HEK293T (cell line): ENCODE measurements at regions not wholly inside any gene's neighbourhood (a gene's known extent, or its start where the extent isn't known, plus 50 kb on each side); places are given as distances from the start of the nearest gene placed in this dataset.
"Not testable (repeated sequence)": the region's sequence is repeated elsewhere in the genome, so short reads cannot be mapped to it uniquely, and the experiment has no call there.

ENCODE experiments used
- CTCF ChIA-PET: fragments of 350-600 bp; formaldehyde crosslinking; extraction: SDS; loops from one replicate; lab custom pipeline; 2021; ENCODE audit warnings: antibody characterized with exemption, inconsistent platforms; lab: Yijun Ruan, JAX
- POLR2A ChIA-PET: fragments of 350-600 bp; formaldehyde crosslinking; extraction: SDS; loops from one replicate; lab custom pipeline; 2020; ENCODE audit warnings: antibody characterized with exemption, inconsistent platforms; lab: Yijun Ruan, JAX
- DNase-seq: peaks from one replicate; pipeline ENCODE4 v3.0.0; 2012; ENCODE audit warnings: mixed read lengths; ENCODE audit errors: extremely low spot score
- ARNT ChIP-seq: fragments of 450-650 bp; IDR thresholded peaks from 2 replicates; pipeline ENCODE4 v1.6.1; 2017; ENCODE audit warnings: mild to moderate bottlenecking
- BHLHE40 ChIP-seq: fragments of 450-650 bp; IDR thresholded peaks from 2 replicates; pipeline ENCODE4 v1.6.1; 2016; ENCODE audit warnings: mild to moderate bottlenecking, moderate library complexity, borderline replicate concordance
- CTBP1 ChIP-seq: fragments of 450-650 bp; IDR thresholded peaks from 2 replicates; pipeline ENCODE4 v1.6.1; 2016; ENCODE audit warnings: borderline replicate concordance
- ELF4 ChIP-seq: fragments of 450-650 bp; IDR thresholded peaks from 2 replicates; pipeline ENCODE4 v1.6.1; 2017; ENCODE audit warnings: antibody characterized with exemption
- FOXA1 ChIP-seq: fragments of 450-650 bp; IDR thresholded peaks from 2 replicates; pipeline ENCODE4 v1.6.1; 2016; ENCODE audit warnings: mild to moderate bottlenecking
- FOXK2 ChIP-seq: fragments of 450-650 bp; IDR thresholded peaks from 2 replicates; pipeline ENCODE4 v1.6.1; 2016; ENCODE audit warnings: mild to moderate bottlenecking
- FOXM1 ChIP-seq: fragments of 450-650 bp; IDR thresholded peaks from 2 replicates; pipeline ENCODE4 v1.6.1; 2017; ENCODE audit warnings: mild to moderate bottlenecking, borderline replicate concordance
- HDGF ChIP-seq: fragments of 450-650 bp; IDR thresholded peaks from 2 replicates; pipeline ENCODE4 v1.6.1; 2017; ENCODE audit warnings: antibody characterized with exemption, borderline replicate concordance
- L3MBTL2 ChIP-seq: fragments of 450-650 bp; conservative IDR thresholded peaks from 2 replicates; pipeline ENCODE4 v1.6.1; 2016; ENCODE audit warnings: mild to moderate bottlenecking
- LEF1 ChIP-seq: fragments of 450-650 bp; IDR thresholded peaks from 2 replicates; pipeline ENCODE4 v1.6.1; 2017; ENCODE audit warnings: mild to moderate bottlenecking, borderline replicate concordance
- NFRKB ChIP-seq: fragments of 450-650 bp; IDR thresholded peaks from 2 replicates; pipeline ENCODE4 v1.6.1; 2016; ENCODE audit warnings: mild to moderate bottlenecking, moderate library complexity
- SP1 ChIP-seq: fragments of 450-650 bp; IDR thresholded peaks from 2 replicates; pipeline ENCODE4 v1.6.1; 2017
- SUZ12 ChIP-seq: fragments of 450-650 bp; IDR thresholded peaks from 2 replicates; pipeline ENCODE4 v1.6.1; 2016; ENCODE audit warnings: mild to moderate bottlenecking
- TARDBP ChIP-seq: fragments of 450-650 bp; IDR thresholded peaks from 2 replicates; pipeline ENCODE4 v1.6.1; 2016
- ZNF384 ChIP-seq: fragments of 450-650 bp; IDR thresholded peaks from 2 replicates; pipeline ENCODE4 v1.6.1; 2016
- TF ChIP-seq, protein P1 (sequence below): fragments of 450-650 bp; IDR thresholded peaks from 2 replicates; pipeline ENCODE4 v1.6.1; 2016

DNA sequence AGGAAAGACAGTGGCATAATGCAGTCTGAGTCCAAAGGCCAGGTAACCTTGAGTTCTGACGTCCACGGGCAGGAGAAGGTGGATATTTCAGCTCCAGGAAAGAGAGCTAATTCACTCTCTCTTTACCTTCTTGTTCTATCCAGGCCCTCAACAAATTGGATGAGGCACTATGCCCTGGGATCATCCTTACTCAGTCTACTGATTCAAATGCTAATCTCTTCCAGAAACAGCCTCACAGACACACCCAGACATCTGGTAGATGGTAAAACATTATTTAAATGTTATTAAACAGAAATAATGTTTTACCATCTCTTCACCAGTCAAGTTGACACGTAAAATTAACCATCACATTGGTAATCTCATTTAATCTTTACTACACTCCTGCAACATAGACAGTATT, 73.0 kb downstream of the RBM11 start:
- TF ChIP-seq ELF4 (no peak), ARNT (no peak), TARDBP (no peak), NFRKB (no peak), FOXM1 (no peak), HDGF (no peak), ZNF384 (no peak), SUZ12 (no peak), SP1 (no peak), CTBP1 (no peak), BHLHE40 (no peak), LEF1 (no peak), FOXK2 (no peak), FOXA1 (no peak), L3MBTL2 (no peak)
- TF ChIP-seq, protein P1, sequence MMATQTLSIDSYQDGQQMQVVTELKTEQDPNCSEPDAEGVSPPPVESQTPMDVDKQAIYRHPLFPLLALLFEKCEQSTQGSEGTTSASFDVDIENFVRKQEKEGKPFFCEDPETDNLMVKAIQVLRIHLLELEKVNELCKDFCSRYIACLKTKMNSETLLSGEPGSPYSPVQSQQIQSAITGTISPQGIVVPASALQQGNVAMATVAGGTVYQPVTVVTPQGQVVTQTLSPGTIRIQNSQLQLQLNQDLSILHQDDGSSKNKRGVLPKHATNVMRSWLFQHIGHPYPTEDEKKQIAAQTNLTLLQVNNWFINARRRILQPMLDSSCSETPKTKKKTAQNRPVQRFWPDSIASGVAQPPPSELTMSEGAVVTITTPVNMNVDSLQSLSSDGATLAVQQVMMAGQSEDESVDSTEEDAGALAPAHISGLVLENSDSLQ = no peak
- CTCF ChIA-PET = no interaction called here

DNA sequence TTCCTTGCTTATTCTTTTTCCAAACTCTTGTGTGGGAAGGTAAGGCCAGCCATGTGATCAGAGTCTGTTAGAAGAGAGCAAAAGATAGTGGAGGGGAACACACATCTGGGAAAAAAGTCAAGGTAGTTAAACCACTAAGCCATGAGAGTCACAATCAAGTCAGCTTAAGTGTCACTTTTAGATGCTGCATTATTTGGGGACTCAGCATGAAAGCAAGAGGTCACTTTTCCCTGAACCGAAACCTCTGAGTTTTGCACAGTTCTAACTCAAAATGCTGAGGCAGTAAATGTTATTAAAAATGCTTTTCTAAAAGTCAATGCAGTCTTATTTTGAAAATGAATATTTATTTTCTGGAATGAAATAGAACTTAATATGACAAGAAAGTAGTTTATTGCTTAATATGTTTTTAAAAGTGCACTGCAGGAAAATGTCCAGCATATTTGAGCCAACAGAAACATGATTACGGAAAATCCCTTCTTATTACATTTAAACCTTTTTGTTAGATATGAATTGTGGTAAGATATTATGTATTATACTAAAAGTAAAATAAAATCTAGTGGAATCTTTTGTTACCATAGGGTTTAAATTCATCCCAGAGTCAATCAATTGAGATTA, 69.3 kb downstream of the RBM11 start:
- no peak for DNase-seq
- CTCF ChIA-PET = no interaction called here
- TF ChIP-seq HDGF = no peak
- TF ChIP-seq SP1 = no peak
- TF ChIP-seq SUZ12 = no peak
- TF ChIP-seq FOXA1 = no peak
- TF ChIP-seq ARNT = no peak
- no peak for TF ChIP-seq BHLHE40
- TF ChIP-seq ZNF384 = no peak
- TF ChIP-seq NFRKB = no peak
- no peak for TF ChIP-seq L3MBTL2
- TF ChIP-seq FOXK2 = no peak
- no peak for TF ChIP-seq TARDBP
- TF ChIP-seq, protein P1 = no peak
- TF ChIP-seq FOXM1 = no peak
- TF ChIP-seq LEF1 = no peak
- TF ChIP-seq CTBP1 = no peak
- no peak for TF ChIP-seq ELF4
- POLR2A ChIA-PET = no interaction called here

More for the DNA sequence above, 73.0 kb downstream of the RBM11 start:
- POLR2A ChIA-PET = no interaction called here
- DNase-seq = no peak

DNA sequence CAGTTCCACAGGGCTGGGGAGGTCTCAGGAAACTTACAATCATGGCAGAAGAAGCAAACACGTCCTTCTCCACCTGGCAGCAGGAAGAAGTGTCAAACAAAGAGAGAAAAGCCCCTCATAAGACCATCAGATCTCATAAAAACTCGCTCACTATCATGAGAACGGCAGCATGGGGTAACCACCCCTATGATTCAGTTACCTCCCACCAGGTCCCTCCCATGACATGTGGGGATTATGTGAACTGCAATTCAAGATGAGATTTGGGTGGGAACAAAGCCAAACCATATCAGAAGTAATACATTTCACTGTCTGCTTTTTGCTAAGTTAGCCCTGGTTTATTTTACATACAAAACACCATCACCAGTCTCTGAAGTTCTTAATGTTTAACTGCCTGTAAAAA, 68.5 kb downstream of the RBM11 start:
- ChIA-PET POLR2A (no interaction called here), CTCF (no interaction called here)
- no peak for DNase-seq
- TF ChIP-seq CTBP1 (no peak), ARNT (no peak), LEF1 (no peak), BHLHE40 (no peak), SP1 (no peak), FOXM1 (no peak), FOXK2 (no peak), TARDBP (no peak), HDGF (no peak), ELF4 (no peak), SUZ12 (no peak), FOXA1 (no peak), NFRKB (no peak), ZNF384 (no peak)
- TF ChIP-seq, protein P1 = no peak

DNA sequence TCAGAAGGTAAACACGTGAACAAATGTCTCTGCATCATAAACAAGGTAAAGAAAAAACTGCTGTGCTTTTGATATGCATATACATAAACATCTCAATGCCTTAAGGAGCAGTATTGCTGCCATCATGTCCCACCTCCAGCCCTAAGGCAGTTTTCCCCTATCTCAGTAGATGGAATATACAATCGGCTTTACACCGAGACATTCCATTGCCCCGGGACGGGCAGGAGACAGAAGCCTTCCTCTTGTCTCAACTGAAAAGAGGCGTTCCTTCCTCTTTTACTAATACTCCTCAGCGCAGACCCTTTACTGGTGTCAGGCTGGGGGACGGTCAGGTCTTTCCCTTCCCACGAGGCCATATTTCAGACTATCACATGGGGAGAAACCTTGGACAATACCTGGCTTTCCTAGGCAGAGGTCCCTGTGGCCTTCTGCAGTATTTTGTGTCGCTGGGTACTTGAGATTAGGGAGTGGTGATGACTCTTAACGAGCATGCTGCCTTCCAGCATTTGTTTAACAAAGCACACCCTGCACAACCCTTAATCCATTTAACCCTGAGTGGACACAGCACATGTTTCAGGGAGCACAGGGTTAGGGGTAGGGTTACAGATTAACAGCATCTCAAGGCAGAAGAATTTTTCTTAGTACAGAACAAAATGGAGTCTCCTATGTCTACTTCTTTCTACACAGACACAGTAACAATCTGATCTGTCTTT, 65.4 kb downstream of the RBM11 start:
- POLR2A ChIA-PET, CTCF ChIA-PET, DNase-seq: not testable (repeated sequence)
